Neural progenitor cell (in vitro differentiated cells): ENCODE measurements at regions not wholly inside any gene's neighbourhood (a gene's known extent, or its start where the extent isn't known, plus 50 kb on each side); places are given as distances from the start of the nearest gene placed in this dataset.

Source experiments
- DNase-seq: peaks from one replicate; pipeline ENCODE4 v3.0.0-alpha.2; 2016; ENCODE audit warnings: low spot score
- H2AFZ ChIP-seq: fragments of 200-600 bp; sonication (generic); replicated peaks from 2 replicates; pipeline ENCODE4 v1.6.1; 2016; ENCODE audit warnings: antibody characterized with exemption
- H3F3A ChIP-seq: fragments of 200-600 bp; sonication (generic); 2 replicates; pipeline ENCODE4 v1.6.1; 2016; ENCODE audit warnings: antibody characterized with exemption, low read depth
- H3K27ac ChIP-seq: fragments of 200-600 bp; sonication (generic); 2 replicates; pipeline ENCODE4 v1.5.1; 2016; ENCODE audit warnings: mild to moderate bottlenecking
- H3K27me3 ChIP-seq: fragments of 200-600 bp; sonication (generic); 2 replicates; pipeline ENCODE4 v1.6.1; 2016; ENCODE audit warnings: mild to moderate bottlenecking, moderate library complexity
- H3K36me3 ChIP-seq: fragments of 200-600 bp; sonication (generic); 2 replicates; pipeline ENCODE4 v1.5.1; 2016
- H3K4me1 ChIP-seq: fragments of 200-600 bp; sonication (generic); 2 replicates; pipeline ENCODE4 v1.6.1; 2016; ENCODE audit warnings: mixed run types
- H3K4me2 ChIP-seq: fragments of 200-600 bp; sonication (generic); 2 replicates; pipeline ENCODE4 v1.6.1; 2016
- H3K4me3 ChIP-seq: fragments of 200-600 bp; sonication (generic); 2 replicates; pipeline ENCODE4 v1.5.1; 2016
- H3K79me2 ChIP-seq: fragments of 200-600 bp; sonication (generic); 2 replicates; pipeline ENCODE4 v1.6.1; 2016; ENCODE audit warnings: low read depth
- H3K9ac ChIP-seq: fragments of 200-600 bp; sonication (generic); 2 replicates; pipeline ENCODE4 v1.6.1; 2016
- H3K9me3 ChIP-seq: fragments of 200-600 bp; sonication (generic); 2 replicates; pipeline ENCODE4 v1.5.1; 2016; ENCODE audit warnings: low read depth
- H4K20me1 ChIP-seq: fragments of 200-600 bp; sonication (generic); 2 replicates; pipeline ENCODE4 v1.6.1; 2016; ENCODE audit warnings: low read depth
- H3K27ac Mint-ChIP-seq: 3 replicates; pipeline ENCODE4 v1.8.0; 2021; ENCODE audit warnings: mixed read lengths
- H3K27me3 Mint-ChIP-seq: 2 replicates; pipeline ENCODE4 v1.8.0; 2022; ENCODE audit warnings: low read depth, mild to moderate bottlenecking, inconsistent platforms, moderate library complexity, mixed read lengths; ENCODE audit not compliant: insufficient read depth
- H3K36me3 Mint-ChIP-seq: 3 replicates; pipeline ENCODE4 v1.8.0; 2021; ENCODE audit warnings: mixed read lengths
- H3K4me1 Mint-ChIP-seq: 3 replicates; pipeline ENCODE4 v1.8.0; 2021; ENCODE audit warnings: mixed read lengths
- H3K4me3 Mint-ChIP-seq: 3 replicates; pipeline ENCODE4 v1.8.0; 2021; ENCODE audit warnings: mild to moderate bottlenecking, moderate library complexity, mixed read lengths
- H3K9me3 Mint-ChIP-seq: 3 replicates; pipeline ENCODE4 v1.8.0; 2020; ENCODE audit warnings: mixed read lengths
- EZH2 ChIP-seq: fragments of 200-600 bp; sonication (generic); IDR thresholded peaks from 2 replicates; pipeline ENCODE4 v1.6.1; 2017; ENCODE audit warnings: antibody characterized with exemption, mild to moderate bottlenecking, moderate library complexity
- EZH2phosphoT487 ChIP-seq: fragments of 200-600 bp; sonication (generic); IDR thresholded peaks from 2 replicates; pipeline ENCODE4 v1.6.1; 2017; ENCODE audit warnings: antibody characterized with exemption
- TF ChIP-seq, protein P1 (sequence below): fragments of 200-600 bp; sonication (generic); IDR thresholded peaks from 2 replicates; pipeline ENCODE4 v1.5.1; 2017; ENCODE audit warnings: antibody characterized with exemption, mild to moderate bottlenecking

DNA sequence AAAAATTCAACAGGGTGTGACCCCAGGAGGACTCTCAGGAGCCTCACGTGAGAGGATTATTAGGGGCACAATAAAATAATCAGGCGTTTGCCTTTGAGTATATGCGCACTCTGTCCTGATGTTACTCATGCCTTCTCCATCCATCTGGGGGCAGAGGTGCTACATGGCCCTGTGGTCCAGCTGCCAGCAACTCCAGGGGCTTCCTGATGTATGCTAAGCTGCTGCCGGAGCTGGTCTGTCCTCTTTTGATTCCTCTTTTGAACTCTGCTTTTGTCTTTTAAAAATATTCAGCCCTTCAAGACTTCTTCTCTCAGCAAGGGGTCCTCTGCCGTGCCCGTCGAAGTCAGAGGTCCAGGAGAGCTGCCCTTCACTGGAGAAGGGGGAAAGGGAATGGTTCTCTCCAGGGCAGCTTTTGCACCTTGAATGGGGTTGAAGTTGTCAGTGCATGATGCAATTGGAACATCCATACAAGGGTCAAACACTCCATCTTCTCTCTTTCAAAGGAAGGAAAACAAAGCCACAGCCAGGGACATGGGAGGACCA is 431.4 kb downstream of the SHISA9 start:
- no peak overlapping the region for H2AFZ ChIP-seq

DNA sequence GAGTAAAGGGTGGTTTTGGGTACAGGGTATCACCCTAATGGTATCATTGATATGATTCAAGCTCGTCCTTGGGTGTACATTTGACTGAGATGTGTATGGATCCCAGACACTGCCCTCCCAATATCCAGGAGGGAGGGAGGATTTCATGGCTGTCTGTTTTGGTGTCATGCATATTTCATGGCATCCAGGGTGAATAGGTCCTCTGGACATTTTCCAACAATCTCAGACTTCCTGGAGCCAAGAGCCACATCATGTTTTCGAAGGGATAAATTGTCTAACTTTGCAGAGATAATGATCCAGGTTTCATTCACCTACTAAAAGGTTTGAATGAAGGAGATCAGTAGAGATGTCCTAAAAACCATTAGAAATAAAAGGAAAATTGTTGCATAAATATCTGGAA is 431.9 kb downstream of the SHISA9 start:
- no peaks in the 10 kb centered on the region for H3K27me3 ChIP-seq
- H3K4me3 ChIP-seq = no peak overlapping the region
- peaks cover 2% of the 10 kb centered on the region for H3K27me3 Mint-ChIP-seq
- no peak overlapping the region for H2AFZ ChIP-seq
- no peaks in the 10 kb centered on the region for H3K36me3 ChIP-seq
- no peak overlapping the region for H3K4me3 Mint-ChIP-seq
- H3K4me1 ChIP-seq = no peaks in the 10 kb centered on the region
- no peaks in the 10 kb centered on the region for H3K9me3 ChIP-seq
- H3K79me2 ChIP-seq = no peaks in the 10 kb centered on the region
- peaks cover 21% of the 10 kb centered on the region for H3K4me1 Mint-ChIP-seq
- no peak for TF ChIP-seq EZH2phosphoT487
- TF ChIP-seq, protein P1, sequence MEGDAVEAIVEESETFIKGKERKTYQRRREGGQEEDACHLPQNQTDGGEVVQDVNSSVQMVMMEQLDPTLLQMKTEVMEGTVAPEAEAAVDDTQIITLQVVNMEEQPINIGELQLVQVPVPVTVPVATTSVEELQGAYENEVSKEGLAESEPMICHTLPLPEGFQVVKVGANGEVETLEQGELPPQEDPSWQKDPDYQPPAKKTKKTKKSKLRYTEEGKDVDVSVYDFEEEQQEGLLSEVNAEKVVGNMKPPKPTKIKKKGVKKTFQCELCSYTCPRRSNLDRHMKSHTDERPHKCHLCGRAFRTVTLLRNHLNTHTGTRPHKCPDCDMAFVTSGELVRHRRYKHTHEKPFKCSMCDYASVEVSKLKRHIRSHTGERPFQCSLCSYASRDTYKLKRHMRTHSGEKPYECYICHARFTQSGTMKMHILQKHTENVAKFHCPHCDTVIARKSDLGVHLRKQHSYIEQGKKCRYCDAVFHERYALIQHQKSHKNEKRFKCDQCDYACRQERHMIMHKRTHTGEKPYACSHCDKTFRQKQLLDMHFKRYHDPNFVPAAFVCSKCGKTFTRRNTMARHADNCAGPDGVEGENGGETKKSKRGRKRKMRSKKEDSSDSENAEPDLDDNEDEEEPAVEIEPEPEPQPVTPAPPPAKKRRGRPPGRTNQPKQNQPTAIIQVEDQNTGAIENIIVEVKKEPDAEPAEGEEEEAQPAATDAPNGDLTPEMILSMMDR = no peak
- TF ChIP-seq EZH2 = no peak
- H3K27ac Mint-ChIP-seq = peak overlapping the region; percentile 74
- peaks cover 4% of the 10 kb centered on the region for H3K36me3 Mint-ChIP-seq
- no peak for DNase-seq
- H3F3A ChIP-seq = no peaks in the 10 kb centered on the region
- peaks cover 7% of the 10 kb centered on the region for H3K9me3 Mint-ChIP-seq
- H3K4me2 ChIP-seq = no peak overlapping the region
- H4K20me1 ChIP-seq = no peaks in the 10 kb centered on the region
- H3K9ac ChIP-seq = no peak overlapping the region
- H3K27ac ChIP-seq = no peak overlapping the region

More for the DNA sequence above, 431.4 kb downstream of the SHISA9 start:
- H4K20me1 ChIP-seq = no peaks in the 10 kb centered on the region
- no peak overlapping the region for H3K9ac ChIP-seq
- peak; percentile 8 for DNase-seq
- no peak overlapping the region for H3K4me2 ChIP-seq
- peak overlapping the region; percentile 61 for H3K27ac Mint-ChIP-seq
- H3K4me3 ChIP-seq = no peak overlapping the region
- TF ChIP-seq, protein P1 = peak; percentile 10
- TF ChIP-seq EZH2 = no peak
- no peak for TF ChIP-seq EZH2phosphoT487
- no peaks in the 10 kb centered on the region for H3K36me3 ChIP-seq
- H3K9me3 Mint-ChIP-seq = peaks cover 7% of the 10 kb centered on the region
- H3K4me3 Mint-ChIP-seq = no peak overlapping the region
- H3K36me3 Mint-ChIP-seq = peaks cover 4% of the 10 kb centered on the region
- no peaks in the 10 kb centered on the region for H3K9me3 ChIP-seq
- peaks cover 24% of the 10 kb centered on the region for H3K4me1 Mint-ChIP-seq
- H3F3A ChIP-seq = no peaks in the 10 kb centered on the region
- H3K4me1 ChIP-seq = no peaks in the 10 kb centered on the region
- H3K27me3 ChIP-seq = no peaks in the 10 kb centered on the region
- H3K27ac ChIP-seq = no peak overlapping the region
- peaks cover 2% of the 10 kb centered on the region for H3K27me3 Mint-ChIP-seq
- H3K79me2 ChIP-seq = no peaks in the 10 kb centered on the region

- Mint-ChIP-seq H3K36me3 (peaks cover 4% of the 10 kb centered on the region), H3K27me3 (peaks cover 2% of the 10 kb centered on the region), H3K4me3 (no peak overlapping the region), H3K9me3 (peaks cover 7% of the 10 kb centered on the region), H3K4me1 (peaks cover 21% of the 10 kb centered on the region), H3K27ac (no peak overlapping the region)
- no peaks in the 10 kb centered on the region for H3K4me1 ChIP-seq
- TF ChIP-seq EZH2phosphoT487 (no peak), EZH2 (no peak)
- TF ChIP-seq, protein P1 = no peak
- H3F3A ChIP-seq = no peaks in the 10 kb centered on the region
- H3K4me3 ChIP-seq = no peak overlapping the region
- H3K27ac ChIP-seq = no peak overlapping the region
- H3K4me2 ChIP-seq = no peak overlapping the region
- no peak overlapping the region for H2AFZ ChIP-seq
- no peak for DNase-seq
- no peaks in the 10 kb centered on the region for H4K20me1 ChIP-seq
- no peaks in the 10 kb centered on the region for H3K27me3 ChIP-seq
- no peaks in the 10 kb centered on the region for H3K36me3 ChIP-seq
- no peaks in the 10 kb centered on the region for H3K9me3 ChIP-seq
- no peak overlapping the region for H3K9ac ChIP-seq
- no peaks in the 10 kb centered on the region for H3K79me2 ChIP-seq
Measured at GRCh38 chr16:13335879-13336278, 434.5 kb downstream of the SHISA9 start.
